Fibroblast of villous mesenchyme (primary cell): ENCODE measurements at regions not wholly inside any gene's neighbourhood (a gene's known extent, or its start where the extent isn't known, plus 50 kb on each side); places are given as distances from the start of the nearest gene placed in this dataset.
A peak's percentile ranks its signal among the peaks of the same experiment; 100 is the strongest.
"Not testable (repeated sequence)": the region's sequence is repeated elsewhere in the genome, so short reads cannot be mapped to it uniquely, and the experiment has no call there.

Source experiments
- DNase-seq: peaks from one replicate; pipeline ENCODE4 v3.0.0-alpha.2; 2010; ENCODE audit warnings: low read depth
- H3K4me3 ChIP-seq: 2 replicates; pipeline ENCODE4 v1.5.1; 2011; ENCODE audit warnings: low read depth, mild to moderate bottlenecking, low read length
- CTCF ChIP-seq: IDR thresholded peaks from 2 replicates; pipeline ENCODE4 v1.5.1; 2012; ENCODE audit warnings: low read depth, mild to moderate bottlenecking, low read length; ENCODE audit not compliant: insufficient read depth

GRCh38 chr20:11995805-11996567 lies 78.3 kb downstream of the BTBD3 start:
- no peak for TF ChIP-seq CTCF
- DNase-seq = no peak
- H3K4me3 ChIP-seq = no peak overlapping the region

- H3K4me3 ChIP-seq, DNase-seq: not testable (repeated sequence)
These were observed 87.1 kb downstream of the BTBD3 start for GRCh38 chr20:12004776-12005175.

GRCh38 chr20:12012241-12013222 lies 94.8 kb downstream of the BTBD3 start:
- DNase-seq = peak; percentile 61
- peak; percentile 100 for TF ChIP-seq CTCF
- H3K4me3 ChIP-seq = no peak overlapping the region

- no peak for DNase-seq
- H3K4me3 ChIP-seq = no peak overlapping the region
- no peak for TF ChIP-seq CTCF
These were observed 96.6 kb downstream of the BTBD3 start for GRCh38 chr20:12014276-12014675.

GRCh38 chr20:12014736-12015135 lies 97.0 kb downstream of the BTBD3 start:
- DNase-seq = peak; percentile 2

GRCh38 chr20:12016291-12016690 lies 98.6 kb downstream of the BTBD3 start:
- no peak overlapping the region for H3K4me3 ChIP-seq
- DNase-seq = no peak
- no peak for TF ChIP-seq CTCF

More at GRCh38 chr20:12014736-12015135, 97.0 kb downstream of the BTBD3 start:
- no peak overlapping the region for H3K4me3 ChIP-seq
- TF ChIP-seq CTCF = no peak

- no peak overlapping the region for H3K4me3 ChIP-seq
- TF ChIP-seq CTCF = no peak
- no peak for DNase-seq
These were observed 102.0 kb downstream of the BTBD3 start for GRCh38 chr20:12019715-12020114.
